ENCODE measurements at regions not wholly inside any gene's neighbourhood (a gene's known extent, or its start where the extent isn't known, plus 50 kb on each side); places are given as distances from the start of the nearest gene placed in this dataset.

DNA sequence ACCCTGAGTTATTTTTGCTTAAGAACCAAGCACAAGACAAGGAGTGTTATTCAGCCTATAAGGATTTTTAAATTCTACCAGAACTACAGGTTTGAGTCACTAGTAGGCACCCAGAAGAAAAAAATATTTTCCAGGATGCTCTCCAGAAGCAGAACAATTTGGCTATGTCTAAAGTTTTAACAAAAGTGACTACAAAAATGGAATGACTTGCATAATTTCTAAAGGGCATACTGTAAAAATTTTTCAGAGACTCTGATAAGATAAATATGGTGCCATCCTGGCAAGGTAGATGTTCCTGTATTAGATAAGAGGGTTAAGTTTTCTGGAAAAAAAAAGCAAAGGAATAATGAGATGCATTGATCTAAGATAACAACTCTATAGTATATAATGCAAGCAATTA lies 68.6 kb upstream of the FAM9A start:
- no peak for DNase-seq (ENCODE audit: low read depth in 3 of 3)

GRCh38 chrX:8868906-8869305 lies 67.7 kb upstream of the FAM9A start:
- DNase-seq (ENCODE audit: low read depth in 3 of 3) = no peak

GRCh38 chrX:8868070-8868773 lies 67.0 kb upstream of the FAM9A start:
- no peak for DNase-seq (ENCODE audit: low read depth in 3 of 3)

DNA sequence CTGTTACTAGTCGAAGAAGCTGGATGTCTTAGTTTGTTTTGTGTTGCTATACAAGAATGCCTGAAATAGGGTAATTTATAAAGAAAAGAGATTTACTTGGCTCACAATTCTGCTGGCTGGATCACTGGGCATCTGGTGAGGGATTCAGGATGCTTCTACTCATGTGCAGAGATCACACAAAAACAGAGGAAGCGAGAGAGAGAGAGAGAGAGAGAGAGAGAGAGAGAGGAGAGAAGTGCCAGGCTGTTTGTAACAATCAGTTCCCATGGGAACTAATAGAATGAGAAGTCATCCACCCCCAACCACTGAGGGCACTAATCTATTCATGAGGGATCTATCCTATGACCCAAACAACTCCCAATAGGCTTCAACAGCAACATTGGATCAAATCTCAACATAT lies 66.2 kb upstream of the FAM9A start:
- no peak for DNase-seq (ENCODE audit: low read depth in 3 of 3)

DNA sequence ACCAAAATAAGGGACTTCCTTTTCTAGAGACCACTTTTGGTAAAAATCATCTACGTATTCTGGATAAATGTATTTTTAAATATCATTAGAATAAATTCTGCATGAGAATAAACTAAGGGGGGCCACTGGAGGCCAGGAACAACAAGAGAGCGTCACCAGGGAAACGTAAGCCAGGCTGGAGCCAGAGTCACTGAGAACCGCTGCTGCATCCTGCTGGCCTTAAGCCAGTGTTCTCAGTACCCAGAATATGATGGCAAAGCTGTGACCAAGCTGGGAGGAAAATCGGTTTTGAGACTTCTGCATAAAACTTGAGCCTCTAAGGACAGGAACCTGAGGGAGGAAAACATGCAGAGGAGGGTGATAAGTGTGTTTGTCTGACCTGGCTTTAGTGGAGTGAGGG lies 63.0 kb upstream of the FAM9A start:
- no peak for DNase-seq (ENCODE audit: low read depth in 3 of 3)

GRCh38 chrX:8861908-8862307 lies 60.7 kb upstream of the FAM9A start:
- DNase-seq (ENCODE audit: low read depth in 3 of 3) = no peak

GRCh38 chrX:8851231-8851886 lies 50.2 kb upstream of the FAM9A start:
- no peak for DNase-seq (ENCODE audit: low read depth in 3 of 3)

Measured in stimulated activated CD4-positive, alpha-beta T cell treated with anti-CD3 and anti-CD28 coated beads, TNF-alpha, amount 100 ng/mL, for 48 hours (primary cell).